ENCODE measurements at regions not wholly inside any gene's neighbourhood (a gene's known extent, or its start where the extent isn't known, plus 50 kb on each side); places are given as distances from the start of the nearest gene placed in this dataset.

DNA sequence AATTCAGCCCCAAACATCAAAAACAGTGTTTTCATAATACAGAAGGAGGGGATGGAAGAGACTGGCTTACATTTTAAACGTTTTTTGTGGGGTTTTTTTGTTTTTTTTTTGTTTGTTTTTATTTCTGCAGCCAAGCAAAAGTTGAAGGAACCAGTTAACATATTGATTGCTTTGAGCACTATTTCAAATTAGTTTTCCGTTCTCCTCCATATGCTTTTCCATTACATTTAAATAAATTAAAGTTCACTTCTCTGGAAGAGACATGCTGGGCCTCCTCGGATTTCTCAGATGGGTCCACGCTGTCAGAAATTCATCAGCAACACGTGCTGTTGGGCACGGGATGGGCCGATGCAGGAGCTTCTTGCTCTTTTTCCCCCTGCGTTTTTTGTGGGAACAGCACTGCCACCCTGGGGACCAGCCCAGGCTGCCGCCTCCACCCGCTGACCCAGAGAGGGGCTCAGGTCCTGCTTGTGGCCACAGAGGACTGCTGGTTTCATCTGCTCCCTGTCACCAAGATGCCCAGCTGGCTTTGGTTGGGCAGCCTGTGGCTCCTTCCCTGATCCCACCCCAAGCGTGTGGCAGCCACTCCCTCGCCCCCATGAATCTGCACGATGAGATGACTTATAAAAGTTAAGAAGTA lies 67.7 kb upstream of the CHST15 start:
- Histone ChIP-seq H3K4me3 (ENCODE audit: low read length) (no peak overlapping the region), H3K9me3 (replicated peaks; ENCODE audit: control insufficient read depth, low read depth, low read length) (no peaks in the 10 kb centered on the region), H3K36me3 (ENCODE audit: control insufficient read depth, insufficient read depth, low read length) (no peaks in the 10 kb centered on the region), H3K27ac (ENCODE audit: low read length) (no peak overlapping the region), H3K27me3 (ENCODE audit: control insufficient read depth, insufficient read depth, low read length) (peaks cover 7% of the 10 kb centered on the region), H3K4me1 (ENCODE audit: control insufficient read depth, insufficient read depth, low read length) (peaks cover 15% of the 10 kb centered on the region)
- no peak for DNase-seq
- 76% methylated on average over 8 of the region's 13 CpGs for WGBS (ENCODE audit: insufficient coverage)

DNA sequence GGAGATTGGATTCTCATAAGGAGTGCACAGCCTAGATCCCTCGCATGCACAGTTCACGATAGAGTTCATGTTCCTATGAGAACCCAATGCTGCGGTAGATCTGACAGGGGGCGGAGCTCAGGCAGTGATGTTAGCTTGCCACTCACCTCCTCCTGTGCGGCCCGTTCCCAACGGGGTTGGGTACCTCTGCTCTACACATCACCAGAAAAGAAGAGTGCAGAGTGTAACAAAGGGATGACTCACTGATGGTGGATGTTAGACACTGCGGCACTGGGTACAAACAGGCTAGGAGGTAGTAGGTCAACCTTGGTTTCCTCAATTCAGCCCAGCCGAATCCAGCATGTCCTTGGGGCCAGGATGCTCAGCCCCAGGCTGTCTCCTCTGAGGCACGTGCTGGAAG lies 66.8 kb upstream of the CHST15 start:
- H3K9me3 ChIP-seq (replicated peaks; ENCODE audit: control insufficient read depth, low read depth, low read length): no peaks in the 10 kb centered on the region
- no peaks in the 10 kb centered on the region for H3K36me3 ChIP-seq (ENCODE audit: control insufficient read depth, insufficient read depth, low read length)
- H3K27me3 ChIP-seq (ENCODE audit: control insufficient read depth, insufficient read depth, low read length): peaks cover 7% of the 10 kb centered on the region
- H3K27ac ChIP-seq (ENCODE audit: low read length): no peak overlapping the region
- no peak for DNase-seq
- peaks cover 22% of the 10 kb centered on the region for H3K4me1 ChIP-seq (ENCODE audit: control insufficient read depth, insufficient read depth, low read length)
- WGBS (ENCODE audit: insufficient coverage): 62% methylated on average over 7 of the region's 10 CpGs
- no peak overlapping the region for H3K4me3 ChIP-seq (ENCODE audit: low read length)

DNA sequence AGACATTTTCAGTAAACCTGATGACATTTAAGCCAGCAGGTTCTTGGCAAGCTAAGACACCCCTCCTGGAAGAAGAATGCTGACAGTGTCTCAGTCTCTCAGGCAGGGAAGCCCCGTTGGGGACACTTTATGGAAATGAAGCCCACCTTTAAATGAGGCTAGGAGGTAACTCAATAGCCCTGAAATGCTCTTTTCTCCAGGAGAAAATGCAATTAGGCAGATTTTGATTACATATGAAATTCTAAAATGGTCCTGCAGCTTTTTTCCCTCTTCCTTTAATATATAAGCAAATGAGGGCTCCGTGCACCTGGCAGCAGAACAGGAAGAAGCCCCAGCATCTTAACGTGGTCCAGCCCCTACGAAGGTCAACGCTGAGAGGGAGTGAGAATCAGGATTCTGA lies 65.8 kb upstream of the CHST15 start:
- WGBS (ENCODE audit: insufficient coverage): 67% methylated on average over 2 of the region's 5 CpGs
- H3K27ac ChIP-seq (ENCODE audit: low read length): no peak overlapping the region
- H3K4me1 ChIP-seq (ENCODE audit: control insufficient read depth, insufficient read depth, low read length): peaks cover 22% of the 10 kb centered on the region
- no peaks in the 10 kb centered on the region for H3K9me3 ChIP-seq (replicated peaks; ENCODE audit: control insufficient read depth, low read depth, low read length)
- DNase-seq: no peak
- no peak overlapping the region for H3K4me3 ChIP-seq (ENCODE audit: low read length)
- peaks cover 7% of the 10 kb centered on the region for H3K27me3 ChIP-seq (ENCODE audit: control insufficient read depth, insufficient read depth, low read length)
- H3K36me3 ChIP-seq (ENCODE audit: control insufficient read depth, insufficient read depth, low read length): no peaks in the 10 kb centered on the region

DNA sequence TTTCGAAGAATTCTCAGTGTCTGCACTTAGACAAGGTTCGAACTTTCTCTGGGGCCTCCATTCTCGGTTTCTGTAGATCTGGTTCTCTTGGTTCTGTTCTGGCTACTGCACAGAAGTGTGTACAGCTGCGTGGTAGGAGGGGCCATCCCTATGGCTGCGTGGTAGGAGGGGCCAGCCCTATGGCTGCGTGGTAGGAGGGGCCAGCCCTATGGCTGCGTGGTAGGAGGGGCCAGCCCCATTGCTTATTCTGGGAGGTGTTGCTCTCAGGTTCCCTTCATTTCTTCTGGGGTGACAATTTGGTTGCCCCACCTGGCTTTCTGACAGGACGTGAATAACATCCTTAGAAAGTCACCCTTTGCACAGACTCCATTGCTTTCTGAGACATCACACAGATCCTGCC lies 65.2 kb upstream of the CHST15 start:
- Histone ChIP-seq H3K9me3 (replicated peaks; ENCODE audit: control insufficient read depth, low read depth, low read length) (no peaks in the 10 kb centered on the region), H3K4me1 (ENCODE audit: control insufficient read depth, insufficient read depth, low read length) (peaks cover 24% of the 10 kb centered on the region), H3K27ac (ENCODE audit: low read length) (no peak overlapping the region), H3K36me3 (ENCODE audit: control insufficient read depth, insufficient read depth, low read length) (no peaks in the 10 kb centered on the region), H3K27me3 (ENCODE audit: control insufficient read depth, insufficient read depth, low read length) (peaks cover 7% of the 10 kb centered on the region), H3K4me3 (ENCODE audit: low read length) (no peak overlapping the region)
- no peak for DNase-seq
- WGBS (ENCODE audit: insufficient coverage): 79% methylated on average over 3 of the region's 8 CpGs

DNA sequence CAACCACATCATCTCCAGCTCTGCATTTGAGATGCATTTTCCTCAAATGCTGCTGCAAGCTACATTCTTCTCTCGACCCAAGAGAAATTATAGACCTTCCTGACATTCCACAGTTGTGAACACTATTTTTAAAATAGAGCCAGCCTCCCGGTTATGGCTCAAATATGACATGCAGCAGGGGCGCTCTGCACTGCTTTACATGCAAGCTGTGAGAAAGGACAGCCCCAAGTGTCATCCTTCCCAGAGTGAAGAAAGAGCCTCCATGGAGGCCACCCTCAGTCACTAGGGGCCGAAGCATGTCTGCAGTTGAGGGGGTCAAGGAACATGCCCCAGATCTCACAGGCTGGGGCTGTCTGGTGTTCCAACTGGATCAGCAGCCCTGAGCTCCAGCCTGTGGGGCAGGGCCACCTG lies 63.9 kb upstream of the CHST15 start:
- peak; percentile 59 for DNase-seq
- 39% methylated on average over 4 of the region's 4 CpGs for WGBS (ENCODE audit: insufficient coverage)
- Histone ChIP-seq H3K36me3 (ENCODE audit: control insufficient read depth, insufficient read depth, low read length) (no peaks in the 10 kb centered on the region), H3K27me3 (ENCODE audit: control insufficient read depth, insufficient read depth, low read length) (peaks cover 7% of the 10 kb centered on the region), H3K4me3 (ENCODE audit: low read length) (no peak overlapping the region), H3K27ac (ENCODE audit: low read length) (no peak overlapping the region), H3K9me3 (replicated peaks; ENCODE audit: control insufficient read depth, low read depth, low read length) (no peaks in the 10 kb centered on the region), H3K4me1 (ENCODE audit: control insufficient read depth, insufficient read depth, low read length) (peaks cover 38% of the 10 kb centered on the region)

DNA sequence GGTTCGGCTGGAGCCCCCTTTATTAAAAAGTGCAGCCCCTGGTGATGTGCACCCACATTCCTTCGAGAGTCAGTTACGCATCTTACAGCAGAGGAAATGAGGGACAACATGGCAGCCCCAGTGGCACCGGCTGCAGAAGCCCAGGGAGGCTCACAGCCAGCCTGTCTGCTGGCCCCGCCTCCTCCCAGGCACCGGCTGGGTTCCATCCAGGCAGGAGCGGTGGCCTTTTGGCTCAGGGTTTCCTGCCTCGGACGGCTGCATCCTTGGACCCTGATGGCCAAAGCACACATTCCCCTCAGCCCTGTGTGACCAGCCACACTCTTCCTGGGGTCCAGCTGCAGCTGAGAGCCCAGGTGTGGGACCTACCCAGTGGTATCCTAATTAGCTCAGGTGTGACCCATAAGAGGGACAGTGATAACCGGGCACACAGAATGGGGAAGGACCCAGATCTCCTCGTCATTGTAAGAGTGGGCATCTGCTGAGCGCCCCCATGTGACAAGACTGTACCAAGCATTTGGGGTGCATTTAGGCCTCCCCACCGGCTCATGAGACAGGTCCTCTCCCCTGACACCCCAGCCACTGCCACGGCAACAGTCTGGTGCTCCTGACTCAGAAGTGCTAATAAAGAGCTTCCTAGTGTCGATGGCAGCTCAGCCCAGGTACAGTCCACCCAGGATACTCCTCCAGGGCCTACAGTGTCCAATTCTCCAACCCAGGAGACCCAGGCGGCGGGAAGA lies 63.3 kb upstream of the CHST15 start:
- Histone ChIP-seq H3K27me3 (ENCODE audit: control insufficient read depth, insufficient read depth, low read length) (peaks cover 7% of the 10 kb centered on the region), H3K36me3 (ENCODE audit: control insufficient read depth, insufficient read depth, low read length) (no peaks in the 10 kb centered on the region), H3K4me3 (ENCODE audit: low read length) (no peak overlapping the region), H3K4me1 (ENCODE audit: control insufficient read depth, insufficient read depth, low read length) (peaks cover 43% of the 10 kb centered on the region), H3K27ac (ENCODE audit: low read length) (peak overlapping the region; percentile 76), H3K9me3 (replicated peaks; ENCODE audit: control insufficient read depth, low read depth, low read length) (no peaks in the 10 kb centered on the region)
- WGBS (ENCODE audit: insufficient coverage): 35% methylated on average over 16 of the region's 17 CpGs
- no peak for DNase-seq

DNA sequence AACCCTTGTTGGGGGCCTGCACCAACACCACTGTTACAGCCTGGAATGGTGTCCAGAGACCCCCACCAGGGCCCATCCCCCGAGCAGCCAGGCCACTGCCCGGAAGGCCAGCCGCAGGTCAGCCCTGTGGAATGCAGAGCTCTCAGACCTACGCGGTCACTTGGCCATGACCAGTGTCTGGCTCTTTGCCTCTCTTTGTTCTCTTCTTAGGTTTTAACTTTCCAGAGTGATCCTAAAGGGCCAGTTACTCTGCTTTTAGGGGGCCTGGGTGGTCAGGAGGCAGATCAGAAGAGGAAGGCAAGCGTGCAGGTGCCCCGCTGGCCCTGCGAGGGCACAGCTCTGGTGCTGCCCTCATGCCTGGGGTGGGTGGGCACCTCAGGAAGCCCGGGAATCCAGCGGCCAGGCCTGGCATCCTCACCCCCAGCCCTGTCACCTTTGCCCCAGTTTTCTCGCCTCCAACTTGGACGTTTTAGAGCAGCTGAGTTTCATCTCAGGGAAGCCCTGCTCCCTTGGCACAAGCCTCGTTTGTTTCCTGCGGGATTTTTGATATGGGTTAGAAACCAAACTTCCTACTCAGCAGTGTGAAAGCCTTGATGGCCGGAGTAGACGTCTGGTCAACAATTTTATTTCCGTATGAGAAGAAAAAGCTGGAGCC lies 62.5 kb upstream of the CHST15 start:
- Histone ChIP-seq H3K27me3 (ENCODE audit: control insufficient read depth, insufficient read depth, low read length) (peaks cover 7% of the 10 kb centered on the region), H3K4me3 (ENCODE audit: low read length) (no peak overlapping the region), H3K27ac (ENCODE audit: low read length) (peak overlapping the region; percentile 76), H3K36me3 (ENCODE audit: control insufficient read depth, insufficient read depth, low read length) (no peaks in the 10 kb centered on the region), H3K9me3 (replicated peaks; ENCODE audit: control insufficient read depth, low read depth, low read length) (no peaks in the 10 kb centered on the region), H3K4me1 (ENCODE audit: control insufficient read depth, insufficient read depth, low read length) (peaks cover 51% of the 10 kb centered on the region)
- peak; percentile 68 for DNase-seq
- 15% methylated on average over 11 of the region's 17 CpGs for WGBS (ENCODE audit: insufficient coverage)

DNA sequence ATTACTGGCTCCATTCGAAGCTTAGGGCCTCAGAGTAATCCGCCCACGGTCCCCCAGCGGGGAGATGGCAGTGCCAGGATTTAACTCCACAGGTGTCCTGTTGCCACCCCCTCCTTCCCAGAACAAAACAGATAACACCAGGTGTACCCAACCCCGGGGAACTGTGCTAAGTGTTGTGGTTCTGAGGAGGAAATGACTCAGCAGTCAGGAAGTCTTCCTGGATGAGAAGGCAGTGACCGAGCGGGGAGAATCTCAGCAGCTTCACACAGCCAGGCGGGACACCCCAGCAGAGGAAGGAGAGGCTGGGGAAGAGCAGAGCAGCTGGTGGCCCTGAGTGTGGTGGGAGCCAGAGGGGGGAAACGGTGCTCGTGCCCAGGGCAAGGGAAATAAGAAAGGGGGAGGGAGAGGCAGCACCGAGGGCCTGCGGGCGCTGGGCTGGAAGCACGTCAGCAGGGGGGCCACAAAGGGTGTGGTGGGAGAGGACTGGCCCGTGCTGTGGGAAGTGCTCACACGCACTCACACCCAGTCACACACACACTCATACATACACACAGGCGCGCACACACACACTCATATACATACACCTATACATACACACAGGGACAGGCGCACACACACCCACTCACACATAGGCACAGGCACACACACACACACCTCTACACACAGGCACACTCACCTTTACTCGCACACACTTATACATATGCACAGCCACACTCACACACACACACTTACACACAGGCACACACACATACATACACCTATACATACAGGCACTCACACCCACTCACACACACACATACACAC lies 59.8 kb upstream of the CHST15 start:
- H3K4me3 ChIP-seq (ENCODE audit: low read length): no peak overlapping the region
- WGBS (ENCODE audit: insufficient coverage): 45% methylated on average over 7 of the region's 20 CpGs
- H3K9me3 ChIP-seq (replicated peaks; ENCODE audit: control insufficient read depth, low read depth, low read length): no peaks in the 10 kb centered on the region
- H3K27ac ChIP-seq (ENCODE audit: low read length): peak overlapping the region; percentile 60
- H3K27me3 ChIP-seq (ENCODE audit: control insufficient read depth, insufficient read depth, low read length): no peaks in the 10 kb centered on the region
- peaks cover 68% of the 10 kb centered on the region for H3K4me1 ChIP-seq (ENCODE audit: control insufficient read depth, insufficient read depth, low read length)
- H3K36me3 ChIP-seq (ENCODE audit: control insufficient read depth, insufficient read depth, low read length): no peaks in the 10 kb centered on the region
- peak; percentile 75 for DNase-seq

DNA sequence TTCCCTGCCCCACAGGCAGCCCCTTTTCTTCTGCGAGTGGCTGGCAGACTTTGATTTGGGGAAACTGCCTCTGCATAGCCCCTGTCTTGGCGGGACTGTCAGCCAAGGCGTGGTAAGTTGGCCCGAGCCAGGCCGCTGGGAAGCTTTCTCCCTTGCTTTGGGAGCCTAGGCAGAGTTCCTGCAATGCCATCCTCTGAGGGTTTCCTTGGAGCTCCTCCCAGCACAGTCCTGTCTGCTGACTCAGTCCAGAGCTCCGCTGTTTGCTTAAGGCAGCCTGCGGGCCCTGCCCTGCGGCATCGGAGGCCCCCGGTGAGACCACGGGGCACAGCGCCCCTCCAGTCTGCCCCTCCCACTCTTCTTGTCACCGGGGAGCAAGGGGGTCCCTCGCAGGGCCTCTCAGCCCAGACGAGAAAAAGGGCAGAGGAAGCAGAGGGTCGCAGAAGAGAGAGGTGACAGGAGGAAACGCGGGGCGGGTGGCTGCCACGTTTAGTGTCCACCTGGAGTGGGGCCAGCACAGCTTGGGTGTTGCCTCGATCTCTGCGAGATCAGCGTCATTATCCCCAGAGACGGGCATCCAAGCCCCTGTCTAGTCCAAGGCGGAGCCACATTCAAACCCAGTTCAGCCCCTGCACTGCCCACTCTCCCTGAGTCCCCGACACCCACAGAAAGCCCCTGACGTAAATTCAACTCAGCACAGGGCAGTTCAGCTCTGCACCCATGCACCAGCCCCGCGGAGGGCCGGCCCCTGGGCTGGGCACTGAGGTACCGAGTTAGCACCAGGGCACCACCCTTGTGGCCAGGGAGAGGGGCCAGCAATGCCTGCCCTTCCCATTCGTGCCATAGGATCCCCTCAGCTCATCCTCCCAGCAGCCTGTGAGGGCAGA lies 59.0 kb upstream of the CHST15 start:
- WGBS (ENCODE audit: insufficient coverage): 60% methylated on average over 28 of the region's 32 CpGs
- peak; percentile 68 for DNase-seq
- Histone ChIP-seq H3K36me3 (ENCODE audit: control insufficient read depth, insufficient read depth, low read length) (no peaks in the 10 kb centered on the region), H3K27ac (ENCODE audit: low read length) (peak overlapping the region; percentile 4), H3K9me3 (replicated peaks; ENCODE audit: control insufficient read depth, low read depth, low read length) (no peaks in the 10 kb centered on the region), H3K4me3 (ENCODE audit: low read length) (no peak overlapping the region), H3K27me3 (ENCODE audit: control insufficient read depth, insufficient read depth, low read length) (no peaks in the 10 kb centered on the region), H3K4me1 (ENCODE audit: control insufficient read depth, insufficient read depth, low read length) (peaks cover 66% of the 10 kb centered on the region)
